DND-41 (cell line): ENCODE measurements at regions not wholly inside any gene's neighbourhood (a gene's known extent, or its start where the extent isn't known, plus 50 kb on each side); places are given as distances from the start of the nearest gene placed in this dataset.

ENCODE experiments used
- ATAC-seq: fragments of 200-7000 bp; cut with Tn5 transposase; 3 replicates; pipeline ENCODE4 v1.9.1; 2021; ENCODE audit warnings: low read depth; ENCODE audit not compliant: insufficient read depth
- DNase-seq: peaks from one replicate; pipeline ENCODE4 v3.0.0-alpha.2; 2020
- H2AFZ ChIP-seq: 2 replicates; pipeline ENCODE4 v1.6.0; 2012; ENCODE audit warnings: low read depth, low read length
- H3K27ac ChIP-seq: 2 replicates; pipeline ENCODE4 v1.5.1; 2012; ENCODE audit warnings: low read length, inconsistent platforms
- H3K27me3 ChIP-seq: fragments of 200-600 bp; sonication (generic); 2 replicates; pipeline ENCODE4 v1.6.0; 2012; ENCODE audit warnings: low read length, mild to moderate bottlenecking, inconsistent platforms; ENCODE audit not compliant: insufficient read depth, poor library complexity
- H3K36me3 ChIP-seq: 2 replicates; pipeline ENCODE4 v1.5.1; 2012; ENCODE audit warnings: low read length, inconsistent platforms; ENCODE audit not compliant: insufficient read depth
- H3K4me1 ChIP-seq: 2 replicates; pipeline ENCODE4 v1.5.1; 2012; ENCODE audit warnings: mild to moderate bottlenecking, low read length; ENCODE audit not compliant: insufficient read depth
- H3K4me2 ChIP-seq: 2 replicates; pipeline ENCODE4 v1.6.0; 2012; ENCODE audit warnings: mild to moderate bottlenecking, moderate library complexity, low read length, inconsistent platforms; ENCODE audit not compliant: insufficient read depth
- H3K4me3 ChIP-seq, 2 experiments: fragments of 200-600 bp in 1 of 2; shearing (Covaris generic) in 1 of 2; 2 replicates each; pipeline ENCODE4 v1.5.1; 2012 to 2016; ENCODE audit warnings: inconsistent platforms in 2 of 2, low read length in 2 of 2, mild to moderate bottlenecking in 2 of 2, low read depth in 1 of 2, moderate library complexity in 1 of 2
- H3K79me2 ChIP-seq: 2 replicates; pipeline ENCODE4 v1.6.0; 2012; ENCODE audit warnings: low read length, inconsistent platforms; ENCODE audit not compliant: insufficient read depth
- H3K9ac ChIP-seq: 2 replicates; pipeline ENCODE4 v1.6.0; 2012; ENCODE audit warnings: low read depth, mild to moderate bottlenecking, inconsistent platforms, low read length, moderate library complexity
- H3K9me3 ChIP-seq: 2 replicates; pipeline ENCODE4 v1.5.1; 2012; ENCODE audit warnings: low read length, moderate library complexity, mild to moderate bottlenecking, inconsistent platforms; ENCODE audit not compliant: insufficient read depth, severe bottlenecking
- H4K20me1 ChIP-seq: 2 replicates; pipeline ENCODE4 v1.6.0; 2012; ENCODE audit warnings: low read length; ENCODE audit not compliant: insufficient read depth
- CTCF ChIP-seq: IDR thresholded peaks from 2 replicates; pipeline ENCODE4 v1.5.1; 2012; ENCODE audit warnings: borderline replicate concordance, low read length, moderate library complexity, mild to moderate bottlenecking; ENCODE audit not compliant: poor library complexity, severe bottlenecking; ENCODE audit errors: extremely low read depth
- EZH2 ChIP-seq: IDR thresholded peaks from 3 replicates; pipeline ENCODE4 v1.6.1; 2012; ENCODE audit warnings: borderline replicate concordance, low read depth, mild to moderate bottlenecking, moderate library complexity, low read length, inconsistent platforms; ENCODE audit not compliant: severe bottlenecking

DNA sequence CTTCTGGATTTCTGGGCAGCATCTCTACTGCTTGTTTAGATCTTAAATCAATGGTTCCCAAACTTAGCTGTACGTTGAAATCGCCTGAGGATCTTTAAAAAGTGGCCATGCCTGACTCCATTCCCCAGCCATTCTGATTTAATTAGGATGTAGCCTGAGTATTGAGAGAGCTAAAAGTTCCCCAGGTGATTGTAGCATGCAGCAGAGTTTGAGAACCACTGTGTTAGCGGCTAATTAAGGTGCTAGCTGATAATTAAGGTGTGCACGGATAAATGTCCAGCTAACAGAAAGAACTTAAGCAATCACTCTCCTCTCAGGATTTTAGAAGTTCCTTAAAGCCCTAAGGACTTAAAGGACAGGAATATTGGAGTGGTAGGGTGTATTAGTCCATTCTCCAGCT is 89.1 kb downstream of the NMUR2 start:
- H3K27me3 ChIP-seq = no peaks in the 10 kb centered on the region
- TF ChIP-seq EZH2 (no peak), CTCF (no peak)
- no peak overlapping the region for H3K27ac ChIP-seq
- no peak overlapping the region for H3K9ac ChIP-seq
- no peak overlapping the region for H3K4me2 ChIP-seq
- H3K4me3 ChIP-seq = no peak overlapping the region
- H3K4me1 ChIP-seq = no peaks in the 10 kb centered on the region
- no peaks in the 10 kb centered on the region for H3K36me3 ChIP-seq
- H3K9me3 ChIP-seq = no peaks in the 10 kb centered on the region
- DNase-seq (no peak), ATAC-seq (no peak)
- H3K79me2 ChIP-seq = no peaks in the 10 kb centered on the region
- no peaks in the 10 kb centered on the region for H4K20me1 ChIP-seq
- no peak overlapping the region for H2AFZ ChIP-seq

GRCh38 chr5:152314196-152314829 is 90.8 kb downstream of the NMUR2 start:
- H3K27me3 ChIP-seq = no peaks in the 10 kb centered on the region
- no peak overlapping the region for H3K27ac ChIP-seq
- no peak for DNase-seq
- H3K79me2 ChIP-seq = no peaks in the 10 kb centered on the region
- TF ChIP-seq CTCF (no peak), EZH2 (no peak)
- H3K4me2 ChIP-seq = no peak overlapping the region
- no peaks in the 10 kb centered on the region for H4K20me1 ChIP-seq
- H3K9me3 ChIP-seq = no peaks in the 10 kb centered on the region
- no peak overlapping the region for H3K9ac ChIP-seq
- no peaks in the 10 kb centered on the region for H3K4me1 ChIP-seq
- H3K4me3 ChIP-seq = no peak overlapping the region
- no peaks in the 10 kb centered on the region for H3K36me3 ChIP-seq
- no peak for ATAC-seq
- H2AFZ ChIP-seq = no peak overlapping the region

DNA sequence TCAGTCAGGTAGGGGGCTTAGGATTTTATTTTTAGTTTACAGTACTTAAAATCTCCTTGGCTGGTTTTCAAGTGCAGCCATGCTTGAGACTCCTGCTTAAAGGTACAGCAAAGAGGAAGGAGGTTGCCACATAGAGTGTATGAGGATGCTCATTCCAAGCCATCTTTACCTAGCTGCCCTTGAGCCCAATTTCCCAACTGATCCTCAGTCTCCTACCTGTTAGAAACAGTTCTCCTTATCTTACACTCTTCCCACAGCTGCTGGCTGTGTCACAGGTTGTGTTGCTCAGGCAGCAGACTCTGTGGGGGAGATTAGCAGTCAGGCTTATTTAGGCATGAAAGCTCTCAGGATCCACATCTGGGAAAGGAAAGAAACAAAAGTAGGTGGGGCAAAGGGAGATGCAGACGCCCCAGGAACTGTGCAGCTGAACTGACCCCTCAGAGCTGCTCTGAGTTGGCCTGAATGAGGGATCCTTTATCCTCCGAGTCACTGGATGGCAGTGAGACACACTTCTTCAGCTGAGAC is 95.1 kb downstream of the NMUR2 start:
- Histone ChIP-seq H3K4me2 (no peak overlapping the region), H3K79me2 (no peaks in the 10 kb centered on the region), H4K20me1 (no peaks in the 10 kb centered on the region), H3K9ac (no peak overlapping the region), H3K27ac (no peak overlapping the region), H3K4me3 (no peak overlapping the region), H3K36me3 (no peaks in the 10 kb centered on the region), H3K27me3 (no peaks in the 10 kb centered on the region), H3K4me1 (no peaks in the 10 kb centered on the region), H2AFZ (no peak overlapping the region), H3K9me3 (no peaks in the 10 kb centered on the region)
- TF ChIP-seq EZH2 (no peak), CTCF (no peak)
- DNase-seq (no peak), ATAC-seq (no peak)
